HL-60 (cell line): ENCODE measurements at regions not wholly inside any gene's neighbourhood (a gene's known extent, or its start where the extent isn't known, plus 50 kb on each side); places are given as distances from the start of the nearest gene placed in this dataset.

Source experiments
- DNase-seq, 2 experiments: peaks; one replicate each; pipeline ENCODE4 v3.0.0-alpha.2; 2010 to 2020; ENCODE audit warnings: low read depth in 1 of 2, low spot score in 1 of 2
- H3K27ac ChIP-seq: fragments of 250-450 bp; sonication (Bioruptor Pico); replicated peaks from 2 replicates; pipeline ENCODE4 v1.5.1; 2020; ENCODE audit warnings: mild to moderate bottlenecking, moderate library complexity
- H3K27me3 ChIP-seq: fragments of 250-450 bp; sonication (Bioruptor Pico); 2 replicates; pipeline ENCODE4 v1.5.1; 2021; ENCODE audit warnings: mild to moderate bottlenecking, moderate library complexity; ENCODE audit not compliant: insufficient read depth, poor library complexity, severe bottlenecking
- H3K4me3 ChIP-seq: replicated peaks from 2 replicates; pipeline ENCODE4 v1.5.1; 2011; ENCODE audit warnings: mild to moderate bottlenecking, control low read depth, low read length; ENCODE audit not compliant: insufficient read depth
- CTCF ChIP-seq: IDR thresholded peaks from one replicate; pipeline ENCODE4 v1.5.1; 2011; ENCODE audit warnings: low read length, control low read depth, inconsistent platforms; ENCODE audit not compliant: insufficient read depth
- GABPA ChIP-seq: IDR thresholded peaks from 2 replicates; pipeline ENCODE4 v1.6.1; 2012; ENCODE audit warnings: low read depth
- POLR2AphosphoS5 ChIP-seq: IDR thresholded peaks from 2 replicates; pipeline ENCODE4 v1.6.1; 2012; ENCODE audit warnings: low read depth
- REST ChIP-seq: IDR thresholded peaks from 2 replicates; pipeline ENCODE4 v1.6.1; 2012; ENCODE audit warnings: low read depth; ENCODE audit not compliant: insufficient replicate concordance
- SPI1 ChIP-seq: IDR thresholded peaks from 2 replicates; pipeline ENCODE4 v1.6.1; 2012; ENCODE audit warnings: low read depth, mild to moderate bottlenecking, borderline replicate concordance

GRCh38 chr7:67451306-67451705, 454.7 kb downstream of the TYW1 start:
- DNase-seq = no peak
- TF ChIP-seq POLR2AphosphoS5 (no peak), REST (no peak), CTCF (no peak), GABPA (no peak), SPI1 (no peak)
- no peaks in the 10 kb centered on the region for H3K27me3 ChIP-seq
- H3K4me3 ChIP-seq = no peak overlapping the region
- H3K27ac ChIP-seq = no peak overlapping the region

GRCh38 chr7:67452516-67453026, 455.9 kb downstream of the TYW1 start:
- no peak for DNase-seq
- no peaks in the 10 kb centered on the region for H3K27me3 ChIP-seq
- no peak overlapping the region for H3K4me3 ChIP-seq
- H3K27ac ChIP-seq = no peak overlapping the region
- TF ChIP-seq CTCF (no peak), POLR2AphosphoS5 (no peak), GABPA (no peak), REST (no peak), SPI1 (no peak)

GRCh38 chr7:67453580-67454380, 457.1 kb downstream of the TYW1 start:
- H3K4me3 ChIP-seq = no peak overlapping the region
- TF ChIP-seq SPI1 (peak; percentile 96), REST (no peak), CTCF (no peak), GABPA (no peak), POLR2AphosphoS5 (0 out of 2 replicates have a peak, but pooled peaks have one; percentile 19)
- DNase-seq = peak in 1 of 2 experiments; percentile 60

More at GRCh38 chr7:67453580-67454380, 457.1 kb downstream of the TYW1 start:
- H3K27ac ChIP-seq = no peak overlapping the region
- no peaks in the 10 kb centered on the region for H3K27me3 ChIP-seq
